ENCODE measurements at regions not wholly inside any gene's neighbourhood (a gene's known extent, or its start where the extent isn't known, plus 50 kb on each side); places are given as distances from the start of the nearest gene placed in this dataset.

- no peak for TF ChIP-seq POLR2AphosphoS5 (IDR thresholded peaks at IDR 0.05; ENCODE audit: insufficient read depth, low read depth, low read length)
- dilution Hi-C loops (cut with MboI; ENCODE audit: extremely low pct_ligation_motif_present, low sequenced_read_pairs) = no loop called here
- CTCF ChIA-PET = no interaction called here
These were observed 99.0 kb upstream of the MDFIC start for GRCh38 chr7:114822844-114823243.

DNA sequence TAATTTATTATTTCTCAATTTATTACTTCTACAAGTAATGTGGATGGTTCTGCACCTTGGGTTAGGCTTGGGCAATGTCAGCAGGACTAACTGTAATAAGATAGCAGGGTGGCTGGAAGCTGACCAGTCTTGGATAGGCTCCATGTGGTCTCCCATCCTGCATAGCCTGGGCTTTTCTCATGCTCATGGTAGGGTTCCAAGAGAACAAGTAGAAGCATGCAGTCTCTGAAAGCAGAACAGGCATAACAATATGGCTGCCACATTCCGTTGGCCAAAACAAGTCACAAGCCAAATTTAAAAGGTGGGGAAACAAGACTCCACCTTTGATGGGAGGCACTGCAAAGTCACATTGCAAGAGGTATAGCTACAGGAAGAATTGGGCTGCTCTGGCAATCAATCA is 98.6 kb upstream of the MDFIC start:
- DNase-seq (ENCODE audit: low read depth, low spot score) (no peak), FAIRE-seq (no peak)
- Histone ChIP-seq H3K4me1 (ENCODE audit: control insufficient read depth, extremely low read depth, insufficient read depth, low read length) (peaks cover 7% of the 10 kb centered on the region), H3K79me2 (ENCODE audit: control insufficient read depth, insufficient read depth, low read length) (no peaks in the 10 kb centered on the region), H3K27ac (ENCODE audit: insufficient read depth, low read depth, low read length) (no peak overlapping the region), H3K36me3 (ENCODE audit: control insufficient read depth in 2 of 2, extremely low read depth in 1 of 2, insufficient read depth in 2 of 2, low read length in 2 of 2) (no peaks in the 10 kb centered on the region), H3K27me3 (ENCODE audit: control insufficient read depth in 2 of 2, insufficient read depth in 2 of 2, low read length in 2 of 2) (no peaks in the 10 kb centered on the region), H3K9ac (replicated peaks; ENCODE audit: extremely low read depth, insufficient read depth, low read length) (no peak overlapping the region), H3K4me3 (replicated peaks in 1 of 3; ENCODE audit: insufficient read depth in 1 of 3, low read depth in 1 of 3, low read length in 3 of 3) (no peak overlapping the region), H2AFZ (ENCODE audit: low read depth, low read length) (no peak overlapping the region), H3K9me1 (replicated peaks; ENCODE audit: control insufficient read depth, extremely low read depth, insufficient read depth, low read length) (no peaks in the 10 kb centered on the region), H3K9me3 (replicated peaks; ENCODE audit: control insufficient read depth, insufficient read depth, low read length) (no peaks in the 10 kb centered on the region), H3K4me2 (ENCODE audit: insufficient read depth, low read length) (no peak overlapping the region), H4K20me1 (replicated peaks; ENCODE audit: control insufficient read depth, extremely low read depth, insufficient read depth, low read length) (no peaks in the 10 kb centered on the region)
- BruUV-seq (replicated peaks) = no TSS peak
- intact Hi-C loops (cut with micrococcal nuclease) (no loop called here), dilution Hi-C loops (cut with MboI; ENCODE audit: extremely low pct_ligation_motif_present, low sequenced_read_pairs) (no loop called here)
- POLR2A ChIA-PET = no interaction called here
- TF ChIP-seq JUN (IDR thresholded peaks at IDR 0.05; ENCODE audit: borderline replicate concordance, insufficient read depth, insufficient read length, low read depth) (no peak), FOS (IDR thresholded peaks at IDR 0.05; ENCODE audit: borderline replicate concordance, insufficient read depth, low read length) (no peak), POLR2AphosphoS5 (IDR thresholded peaks at IDR 0.05; ENCODE audit: insufficient read depth, low read depth, low read length) (no peak)
- TF ChIP-seq, protein P1, sequence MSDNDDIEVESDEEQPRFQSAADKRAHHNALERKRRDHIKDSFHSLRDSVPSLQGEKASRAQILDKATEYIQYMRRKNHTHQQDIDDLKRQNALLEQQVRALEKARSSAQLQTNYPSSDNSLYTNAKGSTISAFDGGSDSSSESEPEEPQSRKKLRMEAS (IDR thresholded peaks at IDR 0.05; ENCODE audit: insufficient read depth, insufficient read length) = no peak
- CTCF ChIA-PET = no interaction called here

More at GRCh38 chr7:114822844-114823243, 99.0 kb upstream of the MDFIC start:
- H4K20me1 ChIP-seq (replicated peaks; ENCODE audit: control insufficient read depth, extremely low read depth, insufficient read depth, low read length) = no peaks in the 10 kb centered on the region
- no peaks in the 10 kb centered on the region for H3K79me2 ChIP-seq (ENCODE audit: control insufficient read depth, insufficient read depth, low read length)
- H3K36me3 ChIP-seq (ENCODE audit: control insufficient read depth in 2 of 2, extremely low read depth in 1 of 2, insufficient read depth in 2 of 2, low read length in 2 of 2) = no peaks in the 10 kb centered on the region
- no peaks in the 10 kb centered on the region for H3K9me3 ChIP-seq (replicated peaks; ENCODE audit: control insufficient read depth, insufficient read depth, low read length)
- no peak for DNase-seq (ENCODE audit: low read depth, low spot score)
- no peaks in the 10 kb centered on the region for H3K9me1 ChIP-seq (replicated peaks; ENCODE audit: control insufficient read depth, extremely low read depth, insufficient read depth, low read length)
- no peak overlapping the region for H3K27ac ChIP-seq (ENCODE audit: insufficient read depth, low read depth, low read length)
- POLR2A ChIA-PET = no interaction called here
- no peak overlapping the region for H3K4me2 ChIP-seq (ENCODE audit: insufficient read depth, low read length)
- H3K27me3 ChIP-seq (ENCODE audit: control insufficient read depth in 2 of 2, insufficient read depth in 2 of 2, low read length in 2 of 2) = no peaks in the 10 kb centered on the region
- no peak overlapping the region for H3K4me3 ChIP-seq (replicated peaks in 1 of 3; ENCODE audit: insufficient read depth in 1 of 3, low read depth in 1 of 3, low read length in 3 of 3)
- no TSS peak for BruUV-seq (replicated peaks)
- no peak overlapping the region for H3K9ac ChIP-seq (replicated peaks; ENCODE audit: extremely low read depth, insufficient read depth, low read length)
- peaks cover 7% of the 10 kb centered on the region for H3K4me1 ChIP-seq (ENCODE audit: control insufficient read depth, extremely low read depth, insufficient read depth, low read length)
- no peak for FAIRE-seq
- no peak overlapping the region for H2AFZ ChIP-seq (ENCODE audit: low read depth, low read length)
- intact Hi-C loops (cut with micrococcal nuclease) = no loop called here

Measured in endothelial cell of umbilical vein (primary cell).